HG03060 (cell line): ENCODE measurements at regions not wholly inside any gene's neighbourhood (a gene's known extent, or its start where the extent isn't known, plus 50 kb on each side); places are given as distances from the start of the nearest gene placed in this dataset.

ENCODE experiments used
- ATAC-seq: cut with Tn5 transposase; IDR thresholded peaks from one replicate; pipeline ENCODE4 v1.9.1; 2021; ENCODE audit warnings: low read depth, moderate number of reproducible peaks; ENCODE audit not compliant: unreplicated experiment

DNA sequence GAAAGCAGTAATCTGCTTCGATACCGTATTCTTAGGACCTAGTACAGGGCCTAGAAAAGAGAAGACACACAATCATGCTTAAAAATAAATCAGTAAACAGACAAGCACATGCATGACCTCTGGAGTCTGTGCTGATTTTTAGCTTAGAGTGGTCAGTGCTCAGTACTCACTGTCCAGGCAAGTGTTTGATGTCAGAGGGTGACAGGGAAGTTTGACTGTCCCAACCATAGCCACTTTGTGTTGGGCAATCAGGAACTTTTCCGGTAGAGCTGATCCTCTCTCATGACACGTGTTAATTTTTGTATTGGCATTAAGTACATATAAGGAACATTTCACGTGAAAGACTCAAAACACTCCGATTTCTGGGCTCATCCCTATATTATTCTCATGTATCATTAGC, 464.7 kb upstream of the KLF4 start:
- no peak for ATAC-seq

- no peak for ATAC-seq
Observed at GRCh38 chr9:107953556-107954125, 464.1 kb upstream of the KLF4 start.

- no peak for ATAC-seq
Observed at GRCh38 chr9:107952773-107953172, 463.2 kb upstream of the KLF4 start.

- ATAC-seq: no peak
Observed at GRCh38 chr9:107951511-107951910, 461.9 kb upstream of the KLF4 start.

DNA sequence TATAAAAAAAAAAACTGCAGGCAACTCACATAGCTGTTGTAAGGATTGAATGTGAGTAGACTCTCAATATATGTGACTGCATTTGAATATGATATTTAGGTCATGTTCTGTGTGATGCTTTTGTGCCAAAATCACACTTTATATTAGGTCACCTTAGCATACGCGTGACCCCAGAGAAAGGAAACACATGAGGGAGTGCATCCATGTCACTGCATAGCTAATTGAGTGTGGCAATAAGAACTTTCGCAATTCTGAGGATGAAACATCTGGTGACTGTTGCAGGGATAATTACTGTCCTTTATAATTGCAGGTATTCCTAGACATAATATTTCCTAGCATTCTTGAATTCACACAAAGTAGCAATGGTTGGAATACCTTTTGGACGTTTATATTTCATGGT, 459.5 kb upstream of the KLF4 start:
- no peak for ATAC-seq

DNA sequence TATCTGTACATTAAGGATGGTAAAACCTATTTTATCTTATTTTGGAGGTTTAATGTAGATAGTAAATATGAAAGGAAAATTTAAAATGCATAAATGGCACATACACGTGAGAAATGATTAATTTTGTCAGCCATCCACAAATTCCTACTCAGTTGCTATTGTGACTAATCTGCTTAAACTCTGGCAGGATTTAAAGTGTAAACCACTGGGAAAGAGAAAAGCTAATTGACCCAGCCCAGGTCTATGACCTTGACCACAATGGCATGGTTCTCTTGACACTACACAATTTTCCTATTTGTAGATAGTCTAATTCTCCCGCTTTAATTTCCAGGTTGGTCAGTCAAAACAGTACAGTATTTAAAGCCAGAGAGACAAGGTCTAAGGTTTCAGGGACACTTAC, 459.0 kb upstream of the KLF4 start:
- ATAC-seq: no peak

DNA sequence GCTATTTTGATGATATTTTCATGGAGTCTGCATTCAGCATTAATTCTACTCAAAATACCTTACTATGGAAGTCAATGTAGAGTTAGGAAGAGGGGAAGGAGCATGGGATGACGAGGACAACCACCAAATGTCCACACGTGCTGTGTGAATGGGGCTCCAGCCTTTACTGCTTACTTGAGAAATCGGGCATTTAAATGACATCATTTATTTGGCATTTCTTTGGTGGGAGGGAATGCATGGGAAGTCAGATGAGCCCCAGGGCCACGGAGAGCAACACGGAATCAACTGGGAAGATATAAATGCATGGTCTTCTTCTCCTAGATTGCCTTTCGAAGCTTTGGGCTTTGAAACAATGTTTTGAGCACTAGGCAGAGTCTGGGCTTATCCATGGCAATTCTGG, 458.5 kb upstream of the KLF4 start:
- ATAC-seq: no peak

DNA sequence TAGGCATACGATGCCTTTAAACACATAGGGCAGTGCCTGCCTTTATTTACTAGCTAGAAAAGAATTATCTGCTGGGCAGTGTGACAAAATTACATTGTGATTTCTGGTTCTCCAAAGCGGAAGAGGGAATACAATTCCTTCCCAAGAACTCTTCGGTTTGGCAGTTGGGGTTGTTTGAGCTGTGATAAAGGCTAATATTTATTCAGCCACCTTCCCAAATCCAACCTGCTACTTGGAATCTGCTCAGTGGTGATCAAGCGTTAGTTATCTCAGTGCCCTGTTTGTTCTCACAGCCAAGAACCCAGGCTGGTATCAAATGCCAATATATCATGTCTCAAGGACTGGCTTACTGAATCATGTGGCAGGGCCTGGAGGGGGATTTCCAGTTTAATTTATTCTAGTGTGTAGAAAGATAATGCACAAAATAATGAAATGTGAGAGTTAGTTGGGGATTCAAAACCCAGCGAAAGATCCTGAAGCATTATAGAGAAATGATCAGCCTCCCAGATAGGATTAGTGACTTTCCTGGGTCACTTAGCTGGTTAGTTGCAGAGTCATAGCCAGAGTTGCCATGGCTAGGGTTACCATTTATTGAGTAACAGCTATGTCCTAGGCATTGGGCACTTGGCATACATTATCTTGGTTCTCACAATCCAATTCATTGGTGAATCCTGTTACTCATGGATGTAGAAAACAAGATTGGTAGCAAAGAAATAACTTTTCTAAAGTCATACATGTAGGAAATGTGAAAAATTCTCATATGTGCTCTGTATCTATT, 457.0 kb upstream of the KLF4 start:
- no peak for ATAC-seq

- no peak for ATAC-seq
Observed at GRCh38 chr9:107945961-107946360, 456.4 kb upstream of the KLF4 start.

GRCh38 chr9:107945493-107945892, 455.9 kb upstream of the KLF4 start:
- no peak for ATAC-seq

- no peak for ATAC-seq
Observed at GRCh38 chr9:107944387-107944786, 454.8 kb upstream of the KLF4 start.

DNA sequence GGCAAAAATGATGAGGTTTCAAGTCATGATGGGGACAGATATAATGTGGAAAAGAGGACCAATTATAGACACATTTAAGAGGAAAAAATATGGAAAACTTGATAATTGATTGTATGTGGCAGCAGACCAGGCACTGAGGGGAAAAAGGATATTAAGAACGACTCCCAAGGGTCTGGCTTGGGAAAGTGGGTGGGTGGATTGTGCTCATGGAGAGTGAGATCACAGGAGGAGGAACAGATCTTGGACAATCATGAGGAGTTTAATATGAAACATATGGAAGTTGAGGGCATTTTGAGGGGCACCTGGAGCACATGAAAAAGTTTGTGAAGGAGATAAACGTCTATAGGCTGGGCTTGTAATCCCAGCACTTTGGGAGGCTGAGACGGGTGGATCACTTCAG, 454.3 kb upstream of the KLF4 start:
- ATAC-seq: no peak

DNA sequence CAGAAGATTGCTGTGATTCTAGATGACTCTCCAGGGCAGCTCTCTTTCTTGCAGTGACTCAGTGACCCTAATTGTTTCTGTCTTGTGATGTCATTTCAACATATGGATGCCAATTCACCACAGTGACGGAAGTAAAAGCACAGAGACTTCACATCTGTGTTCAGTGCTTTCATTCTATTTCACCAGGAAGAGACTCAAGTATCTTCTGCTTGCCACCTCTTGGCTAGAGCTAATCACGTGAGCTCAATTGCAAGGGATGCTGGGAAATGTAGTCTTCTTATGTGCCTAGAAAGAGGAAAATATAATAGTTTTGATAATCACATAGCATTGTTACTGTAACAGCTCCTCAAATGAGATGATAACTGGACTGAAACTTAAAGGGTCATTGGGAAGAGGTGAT, 453.3 kb upstream of the KLF4 start:
- no peak for ATAC-seq

GRCh38 chr9:107942291-107942690, 452.7 kb upstream of the KLF4 start:
- ATAC-seq: no peak

- no peak for ATAC-seq
Observed at GRCh38 chr9:107940616-107941595, 451.3 kb upstream of the KLF4 start.

- ATAC-seq: no peak
Observed at GRCh38 chr9:107938801-107939386, 449.3 kb upstream of the KLF4 start.

DNA sequence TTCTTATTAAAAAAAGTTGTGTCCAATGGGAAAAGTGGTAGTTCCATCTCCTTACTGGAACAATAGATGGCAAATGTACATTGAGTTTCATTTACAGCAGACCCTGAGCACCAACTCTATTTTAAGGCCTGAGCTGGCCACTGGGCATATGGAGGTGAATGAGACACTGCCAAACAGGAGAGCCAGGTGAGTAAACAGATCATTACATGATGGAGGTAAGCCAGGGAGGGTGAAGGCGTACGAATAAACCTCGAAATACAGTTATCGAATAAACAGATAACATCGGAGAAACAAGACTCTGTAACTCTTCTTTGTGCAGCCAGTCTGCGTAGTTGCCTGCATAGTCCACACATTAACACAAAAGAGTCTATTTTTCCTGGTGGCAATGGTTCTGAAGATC, 446.4 kb upstream of the KLF4 start:
- ATAC-seq: no peak

DNA sequence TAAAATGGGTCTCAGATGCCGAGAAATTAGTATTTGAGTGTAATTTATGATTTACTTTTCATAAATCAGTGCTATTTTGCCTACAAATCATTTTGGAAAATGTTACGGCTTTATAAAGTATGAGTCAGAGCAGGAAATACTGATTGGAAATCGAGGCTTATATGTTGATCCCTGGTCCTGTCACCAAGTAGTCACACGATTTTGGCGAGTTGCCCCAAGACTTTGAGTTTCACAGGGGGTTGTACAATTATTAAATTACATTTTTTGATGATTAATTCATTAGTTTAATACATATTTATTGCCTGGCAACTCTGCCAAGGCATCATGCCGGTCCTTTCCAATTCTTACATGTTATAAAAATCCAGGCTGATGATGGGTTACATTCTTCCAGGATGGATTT, 443.9 kb upstream of the KLF4 start:
- ATAC-seq: no peak

DNA sequence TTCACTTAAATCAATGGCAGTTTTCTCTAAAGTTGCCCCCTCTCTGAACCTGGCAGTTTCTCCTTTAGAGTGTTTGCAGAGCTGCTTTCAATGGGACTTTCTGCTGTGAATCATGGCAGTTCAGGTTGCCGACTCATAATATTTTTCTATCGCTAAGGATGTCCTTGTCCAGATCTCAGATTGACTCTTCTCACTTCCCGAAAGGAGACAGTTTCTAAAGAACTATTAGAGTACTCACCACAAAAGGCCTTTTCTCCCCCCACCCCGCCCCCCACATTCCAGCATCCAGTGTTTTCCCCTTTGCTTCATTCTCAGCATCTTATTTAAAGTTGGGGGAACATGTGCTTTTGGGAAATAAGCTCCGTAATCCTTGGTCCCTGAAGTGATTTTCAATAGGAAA, 443.5 kb upstream of the KLF4 start:
- no peak for ATAC-seq

DNA sequence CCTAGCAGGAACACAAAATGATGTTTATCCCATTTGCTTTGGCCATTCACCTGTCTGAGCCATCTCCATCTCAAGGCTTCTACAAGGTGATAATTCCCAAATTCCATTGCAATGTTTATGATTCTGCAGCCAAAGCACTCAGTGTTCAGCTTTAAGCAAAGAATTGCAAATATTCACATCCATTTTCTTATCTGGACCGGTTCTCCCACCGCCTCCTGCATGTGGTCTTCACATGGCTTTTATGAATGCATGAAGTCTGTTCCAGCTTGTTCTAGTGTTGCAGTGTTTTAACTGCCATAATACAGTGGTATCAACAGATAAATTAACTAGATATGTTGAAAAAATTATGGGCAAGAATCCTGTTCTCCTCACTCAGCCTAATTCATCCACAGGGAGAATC, 443.0 kb upstream of the KLF4 start:
- no peak for ATAC-seq

DNA sequence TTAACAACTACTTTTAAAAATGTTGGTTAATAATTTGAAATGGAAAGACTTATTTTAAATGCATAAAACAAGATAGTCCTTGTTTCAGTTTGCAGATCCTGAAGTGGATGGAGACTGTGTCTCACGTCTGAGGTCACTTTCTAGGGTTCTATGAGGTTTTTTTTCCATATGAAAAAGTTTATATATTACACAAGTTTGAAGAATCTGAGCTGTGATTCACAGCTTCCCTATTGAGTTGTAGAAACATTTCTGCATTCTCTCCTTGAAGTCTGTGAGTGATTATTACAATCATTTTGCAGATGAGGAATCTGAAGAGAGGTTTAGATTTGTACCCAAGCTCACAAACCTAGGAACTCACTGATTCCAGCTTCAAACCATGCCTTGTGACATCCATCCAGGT, 442.5 kb upstream of the KLF4 start:
- no peak for ATAC-seq
